ENCODE measurements at regions not wholly inside any gene's neighbourhood (a gene's known extent, or its start where the extent isn't known, plus 50 kb on each side); places are given as distances from the start of the nearest gene placed in this dataset.

DNA sequence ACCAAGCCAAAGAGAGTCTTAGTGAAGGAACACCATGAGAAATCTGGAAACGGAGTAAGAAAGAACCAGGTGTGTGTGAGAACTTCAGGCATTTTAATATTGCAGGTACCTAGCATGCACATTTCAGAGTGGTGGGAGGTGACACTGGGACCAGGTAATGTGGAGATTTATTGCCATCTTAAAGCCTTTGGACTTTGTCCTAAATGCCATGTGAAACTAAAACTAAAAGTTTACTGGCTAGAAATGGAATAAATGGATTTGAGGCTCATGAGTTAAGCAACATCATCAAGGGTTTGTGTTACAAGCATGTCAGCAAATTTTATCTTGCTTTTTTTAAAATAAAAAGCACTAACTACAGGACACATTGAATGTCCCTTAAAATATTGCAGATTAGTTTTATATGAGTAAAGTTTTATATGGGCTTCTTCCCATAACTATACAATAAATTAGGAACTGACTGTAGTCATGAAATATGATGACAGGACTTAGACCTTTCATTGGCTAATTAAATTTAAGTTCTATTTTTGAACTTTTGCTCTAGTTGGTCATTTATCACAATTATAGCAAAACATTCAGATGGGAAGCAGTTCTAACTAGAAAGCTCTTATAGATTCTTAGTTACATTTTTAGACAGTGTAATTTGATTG is 721.1 kb upstream of the NOVA1 start:
- no peak for TF ChIP-seq CTCF (IDR thresholded peaks at IDR 0.05; ENCODE audit: insufficient read depth, low read length, poor library complexity, severe bottlenecking)
- no peak for TF ChIP-seq EZH2phosphoT487 (conservative IDR thresholded peaks at IDR 0.05; ENCODE audit: low read length)

Data from SU-DHL-6 (cell line).